SU-DHL-6 (cell line): ENCODE measurements at regions not wholly inside any gene's neighbourhood (a gene's known extent, or its start where the extent isn't known, plus 50 kb on each side); places are given as distances from the start of the nearest gene placed in this dataset.

ENCODE experiments used
- CTCF ChIP-seq: fragments of 200-600 bp; sonication (generic); IDR thresholded peaks from one replicate; pipeline ENCODE4 v1.5.1; 2017; ENCODE audit warnings: antibody characterized with exemption, mild to moderate bottlenecking, low read length, moderate library complexity; ENCODE audit not compliant: insufficient read depth, poor library complexity, severe bottlenecking
- EZH2phosphoT487 ChIP-seq: fragments of 200-600 bp; sonication (generic), shearing (Covaris generic); conservative IDR thresholded peaks from 2 replicates; pipeline ENCODE4 v1.6.1; 2018; ENCODE audit warnings: mild to moderate bottlenecking, antibody characterized with exemption, low read length, moderate library complexity, mixed read lengths

DNA sequence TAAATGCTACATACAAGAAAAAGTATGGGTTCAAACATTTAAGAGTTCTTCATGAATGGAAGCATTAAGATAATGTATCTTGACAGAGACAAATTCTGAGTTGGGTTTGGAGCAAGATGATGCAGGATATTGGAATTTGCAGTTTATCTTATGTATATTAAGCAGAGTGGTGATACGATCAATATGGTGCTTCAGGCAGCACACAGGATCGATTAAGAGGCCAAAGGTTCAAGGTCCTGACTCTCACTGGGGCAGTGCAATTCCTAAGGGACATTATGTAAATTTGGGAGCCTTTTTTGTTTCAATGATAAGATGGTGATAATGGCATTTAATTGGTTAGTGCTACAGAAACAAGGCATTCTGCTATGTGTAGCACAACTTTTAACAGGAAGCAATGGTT lies 381.9 kb downstream of the KCNJ3 start:
- TF ChIP-seq CTCF = no peak
- TF ChIP-seq EZH2phosphoT487 = no peak
